GM12874 (cell line): ENCODE measurements at regions not wholly inside any gene's neighbourhood (a gene's known extent, or its start where the extent isn't known, plus 50 kb on each side); places are given as distances from the start of the nearest gene placed in this dataset.

Experiments
- TF ChIP-seq, protein P1 (sequence below): IDR thresholded peaks from 2 replicates; pipeline ENCODE4 v1.5.1; 2011; ENCODE audit warnings: low read depth, mild to moderate bottlenecking, control low read depth, low read length, moderate library complexity; ENCODE audit not compliant: insufficient read depth

DNA sequence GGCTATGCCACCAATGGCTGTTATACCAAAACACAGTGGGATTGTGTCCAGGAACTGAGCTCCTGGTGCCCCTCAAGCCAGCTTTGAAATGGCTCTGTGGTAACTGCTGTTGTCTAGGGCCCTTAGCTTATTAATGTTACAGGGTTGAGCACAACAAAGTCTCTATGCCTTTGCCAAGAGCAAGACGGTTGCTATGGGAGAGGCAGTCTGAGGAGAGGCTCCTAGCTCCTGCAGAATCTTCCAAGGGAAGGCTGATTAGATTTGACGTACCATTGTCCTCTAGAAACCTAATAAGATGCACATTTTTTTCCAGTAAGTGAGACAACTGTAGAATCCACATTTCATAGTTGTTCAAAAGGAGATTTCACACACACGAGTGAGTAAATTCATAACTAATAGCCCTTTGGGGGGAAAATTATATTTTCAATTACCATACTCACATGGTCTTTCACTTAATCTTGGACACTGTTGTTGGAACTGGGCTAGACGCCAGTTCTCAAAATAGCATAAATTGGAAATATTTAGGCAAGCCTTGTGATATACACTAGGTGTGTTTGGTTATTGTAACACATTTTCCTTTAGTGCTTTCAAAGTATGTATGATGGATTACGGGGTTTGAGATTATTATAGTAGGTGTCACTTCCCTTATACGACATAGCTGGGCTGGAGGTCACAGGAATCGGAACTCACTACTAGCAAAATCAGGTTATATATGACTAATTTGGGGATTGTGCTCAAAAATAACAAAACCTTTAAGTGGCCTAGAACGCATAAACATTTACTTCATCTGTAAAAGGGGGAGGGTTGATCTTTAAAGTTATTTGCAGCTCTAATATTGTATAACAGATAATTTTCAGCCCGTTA, 186.3 kb upstream of the EGFLAM start:
- TF ChIP-seq, protein P1, sequence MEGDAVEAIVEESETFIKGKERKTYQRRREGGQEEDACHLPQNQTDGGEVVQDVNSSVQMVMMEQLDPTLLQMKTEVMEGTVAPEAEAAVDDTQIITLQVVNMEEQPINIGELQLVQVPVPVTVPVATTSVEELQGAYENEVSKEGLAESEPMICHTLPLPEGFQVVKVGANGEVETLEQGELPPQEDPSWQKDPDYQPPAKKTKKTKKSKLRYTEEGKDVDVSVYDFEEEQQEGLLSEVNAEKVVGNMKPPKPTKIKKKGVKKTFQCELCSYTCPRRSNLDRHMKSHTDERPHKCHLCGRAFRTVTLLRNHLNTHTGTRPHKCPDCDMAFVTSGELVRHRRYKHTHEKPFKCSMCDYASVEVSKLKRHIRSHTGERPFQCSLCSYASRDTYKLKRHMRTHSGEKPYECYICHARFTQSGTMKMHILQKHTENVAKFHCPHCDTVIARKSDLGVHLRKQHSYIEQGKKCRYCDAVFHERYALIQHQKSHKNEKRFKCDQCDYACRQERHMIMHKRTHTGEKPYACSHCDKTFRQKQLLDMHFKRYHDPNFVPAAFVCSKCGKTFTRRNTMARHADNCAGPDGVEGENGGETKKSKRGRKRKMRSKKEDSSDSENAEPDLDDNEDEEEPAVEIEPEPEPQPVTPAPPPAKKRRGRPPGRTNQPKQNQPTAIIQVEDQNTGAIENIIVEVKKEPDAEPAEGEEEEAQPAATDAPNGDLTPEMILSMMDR, result no peak

DNA sequence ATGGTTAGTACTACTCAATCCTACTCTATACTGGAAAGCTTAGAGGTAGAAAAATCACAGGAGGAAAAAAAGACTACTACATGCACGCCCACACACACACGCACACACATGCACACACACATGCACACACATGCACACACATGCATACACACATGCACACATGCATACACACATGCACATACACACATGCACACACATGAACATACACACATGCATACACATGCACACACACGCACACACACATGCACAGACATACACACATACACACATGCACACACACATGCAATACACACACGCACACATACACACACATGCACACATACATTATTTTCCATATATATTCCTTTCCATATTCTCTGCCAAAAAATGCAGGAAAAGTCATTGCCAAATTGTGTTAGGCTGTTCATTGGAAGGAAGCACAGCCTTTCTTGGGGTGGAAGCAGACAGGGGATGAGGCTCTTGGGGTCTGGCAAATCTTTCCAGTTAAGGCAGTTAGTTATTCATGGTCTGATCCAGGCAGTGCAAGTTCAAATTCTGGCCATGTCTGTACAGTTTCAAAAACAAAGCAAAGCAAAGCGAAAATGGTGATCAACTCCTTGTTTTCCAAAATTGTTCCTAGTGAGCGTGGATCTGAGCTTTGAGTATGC, 187.9 kb upstream of the EGFLAM start:
- TF ChIP-seq, protein P1, result no peak

GRCh38 chr5:38069360-38069759, 189.0 kb upstream of the EGFLAM start:
- TF ChIP-seq, protein P1, result no peak

DNA sequence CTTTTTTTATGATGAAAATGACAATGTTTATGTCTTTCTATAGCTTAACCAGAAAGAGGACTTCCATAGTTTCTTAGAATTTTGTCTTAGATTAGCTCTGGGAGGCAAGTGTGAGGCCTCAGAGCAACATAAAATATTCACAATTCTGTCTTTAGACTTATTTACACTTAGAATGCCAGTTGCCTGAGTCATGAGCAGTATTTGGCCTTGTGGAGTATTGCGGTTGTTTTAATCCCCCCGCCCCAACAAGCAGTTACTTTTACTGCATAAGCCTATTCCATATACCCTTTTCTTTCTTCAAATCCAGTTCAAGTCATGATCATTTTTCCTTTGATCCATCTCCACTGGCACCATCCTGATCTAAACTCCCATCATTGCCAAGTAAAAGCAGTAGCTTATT, 198.0 kb upstream of the EGFLAM start:
- TF ChIP-seq, protein P1, result no peak

- TF ChIP-seq, protein P1, result no peak
Observed at GRCh38 chr5:38059876-38060275, 198.5 kb upstream of the EGFLAM start.

- TF ChIP-seq, protein P1, result no peak
Observed at GRCh38 chr5:38051711-38052511, 206.4 kb upstream of the EGFLAM start.

DNA sequence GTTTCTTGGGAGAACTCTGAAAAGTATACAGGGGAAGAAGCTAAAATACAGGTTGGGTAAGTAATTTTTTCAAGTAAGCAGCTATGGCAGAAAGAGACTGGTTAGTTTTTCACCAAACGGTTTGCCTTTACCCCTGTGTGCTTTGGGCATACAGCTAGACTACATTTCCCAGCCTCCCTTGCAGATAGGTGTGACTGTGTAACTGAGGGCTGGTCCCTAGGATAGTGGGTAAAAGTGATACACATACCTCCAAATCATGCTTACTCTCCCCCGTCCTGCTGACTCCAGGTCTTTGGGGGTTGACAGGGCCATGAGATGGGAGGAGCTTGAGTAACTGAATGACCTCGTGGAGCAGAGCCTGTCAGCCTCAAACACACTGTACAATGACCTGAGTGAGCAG, 208.6 kb upstream of the GDNF start:
- TF ChIP-seq, protein P1, result no peak
